Muscle layer of duodenum (tissue), 2 donors: ENCODE measurements at regions not wholly inside any gene's neighbourhood (a gene's known extent, or its start where the extent isn't known, plus 50 kb on each side); places are given as distances from the start of the nearest gene placed in this dataset.

Experiments
- H3K27ac ChIP-seq: one replicate; pipeline ENCODE4 v1.7.0; 2013; ENCODE audit warnings: mild to moderate bottlenecking, low read length
- H3K27me3 ChIP-seq: one replicate; pipeline ENCODE4 v1.7.0; 2013; ENCODE audit warnings: low read depth, mild to moderate bottlenecking, control low read depth, low read length
- H3K36me3 ChIP-seq, 2 donors: one replicate each; pipeline ENCODE4 v1.7.0; 2013; ENCODE audit warnings: low read length in 2 of 2, control low read depth in 1 of 2, mild to moderate bottlenecking in 1 of 2; ENCODE audit not compliant: insufficient read depth in 2 of 2, control insufficient read depth in 1 of 2
- H3K4me1 ChIP-seq, 2 donors: one replicate each; pipeline ENCODE4 v1.7.0; 2013; ENCODE audit warnings: low read length in 2 of 2, mild to moderate bottlenecking in 2 of 2, control low read depth in 1 of 2, moderate library complexity in 1 of 2; ENCODE audit not compliant: insufficient read depth in 2 of 2, control insufficient read depth in 1 of 2
- H3K4me3 ChIP-seq, 2 donors: one replicate each; pipeline ENCODE4 v1.7.0; 2013; ENCODE audit warnings: low read length in 2 of 2, low read depth in 1 of 2, mild to moderate bottlenecking in 1 of 2
- H3K9me3 ChIP-seq, 2 donors: one replicate each; pipeline ENCODE4 v1.7.0; 2013; ENCODE audit warnings: low read length in 2 of 2, control low read depth in 1 of 2, mild to moderate bottlenecking in 1 of 2; ENCODE audit not compliant: control insufficient read depth in 1 of 2
- donor health status: healthy.

- no peaks in the 10 kb centered on the region for H3K9me3 ChIP-seq
- H3K4me1 ChIP-seq: no peaks in the 10 kb centered on the region
- H3K27ac ChIP-seq: no peak overlapping the region
- no peaks in the 10 kb centered on the region for H3K27me3 ChIP-seq
- H3K4me3 ChIP-seq: no peak overlapping the region
- no peaks in the 10 kb centered on the region for H3K36me3 ChIP-seq
Observed at GRCh38 chr3:117441851-117442250, 732.3 kb downstream of the TUSC7 start.

- no peaks in the 10 kb centered on the region for H3K9me3 ChIP-seq
- no peak overlapping the region for H3K27ac ChIP-seq
- H3K27me3 ChIP-seq: no peaks in the 10 kb centered on the region
- no peak overlapping the region for H3K4me3 ChIP-seq
- no peaks in the 10 kb centered on the region for H3K4me1 ChIP-seq
- no peaks in the 10 kb centered on the region for H3K36me3 ChIP-seq
Observed at GRCh38 chr3:117442566-117442965, 733.0 kb downstream of the TUSC7 start.

- Histone ChIP-seq H3K9me3 (no peaks in the 10 kb centered on the region), H3K27ac (no peak overlapping the region), H3K36me3 (no peaks in the 10 kb centered on the region), H3K27me3 (no peaks in the 10 kb centered on the region), H3K4me3 (no peak overlapping the region), H3K4me1 (no peaks in the 10 kb centered on the region)
Observed at GRCh38 chr3:117443014-117443413, 733.4 kb downstream of the TUSC7 start.

- H3K9me3 ChIP-seq: no peaks in the 10 kb centered on the region
- H3K27ac ChIP-seq: no peak overlapping the region
- no peaks in the 10 kb centered on the region for H3K4me1 ChIP-seq
- no peaks in the 10 kb centered on the region for H3K36me3 ChIP-seq
- H3K4me3 ChIP-seq: no peak overlapping the region
- no peaks in the 10 kb centered on the region for H3K27me3 ChIP-seq
Observed at GRCh38 chr3:117444175-117444574, 734.6 kb downstream of the TUSC7 start.

- Histone ChIP-seq H3K4me1 (no peaks in the 10 kb centered on the region), H3K27me3 (no peaks in the 10 kb centered on the region), H3K27ac (no peak overlapping the region), H3K36me3 (no peaks in the 10 kb centered on the region), H3K9me3 (no peaks in the 10 kb centered on the region), H3K4me3 (no peak overlapping the region)
Observed at GRCh38 chr3:117447419-117447818, 737.8 kb downstream of the TUSC7 start.

GRCh38 chr3:117450026-117450425 lies 740.4 kb downstream of the TUSC7 start:
- no peak overlapping the region for H3K27ac ChIP-seq
- H3K4me1 ChIP-seq: no peaks in the 10 kb centered on the region
- H3K4me3 ChIP-seq: no peak overlapping the region
- H3K9me3 ChIP-seq: no peaks in the 10 kb centered on the region
- no peaks in the 10 kb centered on the region for H3K36me3 ChIP-seq
- H3K27me3 ChIP-seq: no peaks in the 10 kb centered on the region

GRCh38 chr3:117454254-117454653 lies 744.7 kb downstream of the TUSC7 start:
- Histone ChIP-seq H3K27ac (no peak overlapping the region), H3K4me1 (no peaks in the 10 kb centered on the region), H3K4me3 (no peak overlapping the region), H3K27me3 (no peaks in the 10 kb centered on the region), H3K9me3 (no peaks in the 10 kb centered on the region), H3K36me3 (no peaks in the 10 kb centered on the region)

GRCh38 chr3:117454908-117455307 lies 745.3 kb downstream of the TUSC7 start:
- Histone ChIP-seq H3K36me3 (no peaks in the 10 kb centered on the region), H3K4me3 (no peak overlapping the region), H3K4me1 (no peaks in the 10 kb centered on the region), H3K9me3 (no peaks in the 10 kb centered on the region), H3K27me3 (no peaks in the 10 kb centered on the region), H3K27ac (no peak overlapping the region)

GRCh38 chr3:117455782-117456181 lies 746.2 kb downstream of the TUSC7 start:
- Histone ChIP-seq H3K9me3 (no peaks in the 10 kb centered on the region), H3K4me1 (no peaks in the 10 kb centered on the region), H3K27ac (no peak overlapping the region), H3K36me3 (no peaks in the 10 kb centered on the region), H3K27me3 (no peaks in the 10 kb centered on the region), H3K4me3 (no peak overlapping the region)

- Histone ChIP-seq H3K4me3 (no peak overlapping the region), H3K9me3 (no peaks in the 10 kb centered on the region), H3K36me3 (no peaks in the 10 kb centered on the region), H3K27me3 (no peaks in the 10 kb centered on the region), H3K27ac (no peak overlapping the region), H3K4me1 (no peaks in the 10 kb centered on the region)
Observed at GRCh38 chr3:117463276-117464115, 753.9 kb downstream of the TUSC7 start.

GRCh38 chr3:117471831-117472230 lies 762.3 kb downstream of the TUSC7 start:
- Histone ChIP-seq H3K4me1 (no peaks in the 10 kb centered on the region), H3K36me3 (no peaks in the 10 kb centered on the region), H3K4me3 (no peak overlapping the region), H3K9me3 (no peaks in the 10 kb centered on the region), H3K27ac (no peak overlapping the region), H3K27me3 (no peaks in the 10 kb centered on the region)

GRCh38 chr3:117473981-117474538 lies 764.5 kb downstream of the TUSC7 start:
- H3K36me3 ChIP-seq: no peaks in the 10 kb centered on the region

More at GRCh38 chr3:117473981-117474538, 764.5 kb downstream of the TUSC7 start:
- H3K9me3 ChIP-seq: no peaks in the 10 kb centered on the region
- H3K4me1 ChIP-seq: no peaks in the 10 kb centered on the region
- no peaks in the 10 kb centered on the region for H3K27me3 ChIP-seq
- no peak overlapping the region for H3K4me3 ChIP-seq
- H3K27ac ChIP-seq: no peak overlapping the region
